BE2C (cell line): ENCODE measurements at regions not wholly inside any gene's neighbourhood (a gene's known extent, or its start where the extent isn't known, plus 50 kb on each side); places are given as distances from the start of the nearest gene placed in this dataset.

Source experiments
- DNase-seq: peaks from one replicate; pipeline ENCODE4 v3.0.0-alpha.2; 2020
- H3K27me3 ChIP-seq: fragments of 250-450 bp; sonication (Bioruptor Pico); 2 replicates; pipeline ENCODE4 v1.5.1; 2020; ENCODE audit warnings: mild to moderate bottlenecking
- H3K36me3 ChIP-seq: fragments of 250-450 bp; sonication (Bioruptor Pico); 2 replicates; pipeline ENCODE4 v1.5.1; 2020; ENCODE audit warnings: mild to moderate bottlenecking
- H3K4me1 ChIP-seq: fragments of 250-450 bp; sonication (Bioruptor Pico); 2 replicates; pipeline ENCODE4 v1.5.1; 2020
- H3K4me3 ChIP-seq: 2 replicates; pipeline ENCODE4 v1.5.1; 2011; ENCODE audit warnings: low read depth, low read length
- H3K9me3 ChIP-seq: fragments of 250-450 bp; sonication (Bioruptor Pico); 2 replicates; pipeline ENCODE4 v1.5.1; 2020
- TF ChIP-seq, protein P1 (sequence below): IDR thresholded peaks from 2 replicates; pipeline ENCODE4 v1.5.1; 2012; ENCODE audit warnings: mild to moderate bottlenecking, low read depth, low read length

DNA sequence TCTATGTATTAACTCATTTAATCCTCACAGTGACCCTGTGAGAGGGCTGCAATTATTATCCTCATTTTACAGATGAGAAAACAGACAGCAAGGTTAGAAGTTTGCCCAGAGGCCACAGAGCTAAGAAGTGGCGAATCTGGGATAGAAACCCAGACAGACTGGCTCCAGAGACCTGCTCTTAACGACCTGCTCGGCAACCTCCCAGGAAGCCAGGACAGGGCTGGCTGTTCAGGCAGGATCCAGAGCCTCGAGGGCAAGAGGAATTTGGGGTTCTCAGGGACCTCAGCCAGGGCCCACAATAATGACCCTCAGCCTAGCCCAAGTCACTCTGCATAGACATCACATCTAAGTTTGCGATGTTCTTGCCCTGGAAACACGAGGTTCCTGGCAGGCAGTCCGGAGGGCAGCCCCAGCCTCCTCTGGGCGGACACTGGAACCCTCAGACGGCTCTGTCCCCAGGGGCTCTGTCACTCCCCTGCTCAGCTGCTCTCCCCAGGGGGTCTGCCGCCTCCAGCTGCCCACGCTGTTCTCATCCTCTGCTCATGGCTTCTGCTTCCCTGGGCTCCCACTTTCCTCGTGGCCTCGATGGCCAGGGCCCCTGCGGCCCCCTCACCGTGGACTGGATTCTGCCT, 138.5 kb upstream of the ERCC6L2 start:
- no peak overlapping the region for H3K4me3 ChIP-seq
- no peaks in the 10 kb centered on the region for H3K27me3 ChIP-seq
- H3K4me1 ChIP-seq, result peaks cover 18% of the 10 kb centered on the region
- peak; percentile 53 for DNase-seq
- TF ChIP-seq, protein P1, sequence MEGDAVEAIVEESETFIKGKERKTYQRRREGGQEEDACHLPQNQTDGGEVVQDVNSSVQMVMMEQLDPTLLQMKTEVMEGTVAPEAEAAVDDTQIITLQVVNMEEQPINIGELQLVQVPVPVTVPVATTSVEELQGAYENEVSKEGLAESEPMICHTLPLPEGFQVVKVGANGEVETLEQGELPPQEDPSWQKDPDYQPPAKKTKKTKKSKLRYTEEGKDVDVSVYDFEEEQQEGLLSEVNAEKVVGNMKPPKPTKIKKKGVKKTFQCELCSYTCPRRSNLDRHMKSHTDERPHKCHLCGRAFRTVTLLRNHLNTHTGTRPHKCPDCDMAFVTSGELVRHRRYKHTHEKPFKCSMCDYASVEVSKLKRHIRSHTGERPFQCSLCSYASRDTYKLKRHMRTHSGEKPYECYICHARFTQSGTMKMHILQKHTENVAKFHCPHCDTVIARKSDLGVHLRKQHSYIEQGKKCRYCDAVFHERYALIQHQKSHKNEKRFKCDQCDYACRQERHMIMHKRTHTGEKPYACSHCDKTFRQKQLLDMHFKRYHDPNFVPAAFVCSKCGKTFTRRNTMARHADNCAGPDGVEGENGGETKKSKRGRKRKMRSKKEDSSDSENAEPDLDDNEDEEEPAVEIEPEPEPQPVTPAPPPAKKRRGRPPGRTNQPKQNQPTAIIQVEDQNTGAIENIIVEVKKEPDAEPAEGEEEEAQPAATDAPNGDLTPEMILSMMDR, result no peak
- H3K36me3 ChIP-seq, result no peaks in the 10 kb centered on the region
- no peaks in the 10 kb centered on the region for H3K9me3 ChIP-seq

DNA sequence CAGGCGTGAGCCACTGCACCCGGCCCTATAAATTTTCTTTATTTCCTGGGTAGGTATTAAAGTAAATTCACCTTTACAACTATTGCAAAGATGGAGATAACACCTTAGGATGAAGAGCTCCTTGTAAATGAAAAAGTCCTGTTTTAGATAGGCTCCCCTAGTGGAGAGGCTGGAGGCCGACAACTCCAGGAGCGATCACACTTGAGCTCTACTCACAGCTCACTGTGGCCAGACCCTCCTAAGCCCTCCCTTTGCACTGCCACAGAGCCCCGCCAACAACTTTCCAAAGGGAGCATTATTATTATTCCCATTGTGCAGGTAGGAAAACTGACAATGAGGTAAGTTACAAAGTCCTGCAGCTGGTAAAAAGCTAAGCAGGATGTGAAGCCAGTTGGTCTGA, 139.1 kb upstream of the ERCC6L2 start:
- no peaks in the 10 kb centered on the region for H3K36me3 ChIP-seq
- no peak for DNase-seq
- TF ChIP-seq, protein P1, result peak; percentile 61

GRCh38 chr9:95735701-95736100, 139.8 kb upstream of the ERCC6L2 start:
- TF ChIP-seq, protein P1, result no peak
- Histone ChIP-seq H3K36me3 (no peaks in the 10 kb centered on the region), H3K27me3 (no peaks in the 10 kb centered on the region), H3K4me1 (peaks cover 20% of the 10 kb centered on the region), H3K4me3 (no peak overlapping the region), H3K9me3 (no peaks in the 10 kb centered on the region)
- no peak for DNase-seq

More for the DNA sequence above, 139.1 kb upstream of the ERCC6L2 start:
- Histone ChIP-seq H3K27me3 (no peaks in the 10 kb centered on the region), H3K9me3 (no peaks in the 10 kb centered on the region), H3K4me3 (no peak overlapping the region), H3K4me1 (peaks cover 20% of the 10 kb centered on the region)

DNA sequence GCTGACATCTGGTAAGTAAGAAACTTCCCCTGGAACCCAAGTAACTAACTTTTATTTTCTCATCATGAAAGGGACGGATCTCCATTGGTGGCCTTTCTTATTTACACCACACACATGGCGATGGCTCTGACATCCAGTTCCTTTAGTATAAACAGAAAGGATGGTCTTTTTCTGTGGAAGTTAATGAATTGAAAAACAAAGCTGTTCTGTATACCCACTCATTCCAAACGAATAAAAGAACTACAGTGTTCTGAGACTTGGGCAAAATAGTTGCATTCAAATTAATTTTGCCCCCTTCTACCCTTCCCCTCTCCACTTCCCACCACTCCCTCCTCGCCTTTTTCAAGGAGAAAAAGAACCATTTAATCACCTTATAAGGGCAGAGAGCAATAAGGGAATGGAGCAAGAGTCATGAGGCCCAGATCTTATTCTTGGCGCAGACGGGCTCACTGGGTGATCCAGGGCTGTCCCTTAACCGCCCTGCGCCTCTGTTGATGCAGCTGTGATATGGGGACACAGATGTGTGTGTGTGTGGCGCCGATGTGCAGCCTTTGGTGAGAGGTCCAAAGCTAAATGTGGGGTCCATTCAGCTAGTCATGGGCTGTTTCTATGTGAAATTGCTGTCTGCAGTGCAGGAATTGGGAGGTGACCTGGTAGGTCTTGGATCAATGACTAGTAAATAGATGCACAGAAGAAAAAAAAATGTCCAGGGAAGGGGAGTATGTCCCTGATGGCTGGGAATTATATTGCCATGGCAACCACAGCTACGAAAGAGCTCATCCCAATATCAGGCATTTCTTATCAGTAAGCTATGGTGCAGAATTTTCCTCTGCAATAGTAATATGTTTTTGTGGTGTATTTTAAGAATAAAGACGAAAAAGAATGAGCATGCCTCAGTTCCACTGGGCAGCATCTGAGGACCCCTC, 141.5 kb upstream of the ERCC6L2 start:
- no peaks in the 10 kb centered on the region for H3K36me3 ChIP-seq
- TF ChIP-seq, protein P1, result no peak
- H3K27me3 ChIP-seq, result no peaks in the 10 kb centered on the region
- H3K4me3 ChIP-seq, result no peak overlapping the region
- DNase-seq, result no peak
- peaks cover 20% of the 10 kb centered on the region for H3K4me1 ChIP-seq
- no peaks in the 10 kb centered on the region for H3K9me3 ChIP-seq

DNA sequence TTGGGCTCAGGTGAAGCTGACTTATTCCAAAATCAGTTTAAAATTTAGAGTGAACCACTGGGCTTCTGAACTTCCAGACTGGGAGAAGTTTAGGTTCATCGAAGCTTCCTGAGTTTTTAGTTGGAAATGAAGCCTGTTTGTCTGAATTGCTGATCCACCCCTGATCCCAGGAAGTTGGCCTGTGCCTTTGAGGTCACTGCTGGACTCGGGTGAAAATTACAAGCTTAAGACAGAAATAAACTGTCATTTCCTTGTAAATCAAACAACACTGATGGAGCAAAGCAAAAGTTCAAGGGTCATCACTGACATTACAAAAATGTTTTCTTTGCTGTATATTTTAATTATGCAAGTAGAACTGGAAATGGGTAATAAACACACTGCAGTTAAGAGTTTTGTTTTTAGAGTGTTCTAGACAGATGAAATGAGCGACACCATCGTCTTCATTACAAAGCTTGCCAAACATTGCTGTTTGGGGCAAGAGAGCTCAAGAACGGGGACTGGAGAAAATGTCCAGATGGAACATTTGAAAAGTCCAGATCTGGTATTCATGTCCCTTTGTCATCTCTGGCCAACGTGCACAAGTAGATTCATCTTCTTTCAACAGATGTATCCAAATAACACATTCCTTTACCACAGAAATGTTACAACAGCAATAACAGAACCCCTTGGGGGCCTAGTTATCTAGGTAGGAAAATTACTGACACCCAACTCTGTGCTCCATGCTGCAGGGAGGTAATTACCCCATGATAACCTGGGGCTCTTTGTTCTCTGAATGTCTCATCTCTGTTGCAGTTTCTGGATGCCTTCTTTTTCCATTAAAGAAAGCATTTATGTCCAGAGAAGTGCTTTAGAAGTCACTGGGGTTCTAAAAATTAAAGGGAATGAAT, 142.4 kb upstream of the ERCC6L2 start:
- no peak for DNase-seq
- peaks cover 20% of the 10 kb centered on the region for H3K4me1 ChIP-seq
- H3K9me3 ChIP-seq, result no peaks in the 10 kb centered on the region
- no peak overlapping the region for H3K4me3 ChIP-seq
- TF ChIP-seq, protein P1, result no peak
- H3K27me3 ChIP-seq, result no peaks in the 10 kb centered on the region
- no peaks in the 10 kb centered on the region for H3K36me3 ChIP-seq
